Loucy (cell line): ENCODE measurements at regions not wholly inside any gene's neighbourhood (a gene's known extent, or its start where the extent isn't known, plus 50 kb on each side); places are given as distances from the start of the nearest gene placed in this dataset.
A peak's percentile ranks its signal among the peaks of the same experiment; 100 is the strongest.

Source experiments
- H2AFZ ChIP-seq: fragments of 200-600 bp; sonication (generic); 2 replicates; pipeline ENCODE4 v1.6.0; 2016; ENCODE audit warnings: antibody characterized with exemption, mild to moderate bottlenecking, low read length, moderate library complexity
- H3F3A ChIP-seq: fragments of 200-600 bp; 2 replicates; pipeline ENCODE4 v1.6.0; 2016; ENCODE audit warnings: antibody characterized with exemption, low read depth, mild to moderate bottlenecking
- H3K27me3 ChIP-seq: fragments of 200-600 bp; sonication (generic); 2 replicates; pipeline ENCODE4 v1.6.1; 2014; ENCODE audit warnings: low read length, mild to moderate bottlenecking; ENCODE audit not compliant: insufficient read depth, poor library complexity, severe bottlenecking
- H3K36me3 ChIP-seq: fragments of 200-600 bp; sonication (generic); 2 replicates; pipeline ENCODE4 v1.6.1; 2016; ENCODE audit warnings: low read length; ENCODE audit not compliant: insufficient read depth
- H3K4me1 ChIP-seq: fragments of 200-600 bp; sonication (generic); 2 replicates; pipeline ENCODE4 v1.5.1; 2014; ENCODE audit warnings: low read length, mild to moderate bottlenecking; ENCODE audit not compliant: insufficient read depth, poor library complexity, severe bottlenecking
- H3K4me2 ChIP-seq: fragments of 200-600 bp; sonication (generic); 2 replicates; pipeline ENCODE4 v1.6.0; 2014; ENCODE audit warnings: antibody characterized with exemption, low read length, low read depth, mild to moderate bottlenecking; ENCODE audit not compliant: poor library complexity, severe bottlenecking
- H3K4me3 ChIP-seq: fragments of 200-600 bp; sonication (generic); 2 replicates; pipeline ENCODE4 v1.5.1; 2014; ENCODE audit warnings: low read length, mild to moderate bottlenecking, mixed read lengths; ENCODE audit not compliant: poor library complexity, severe bottlenecking
- H3K79me2 ChIP-seq: fragments of 200-600 bp; sonication (generic); 2 replicates; pipeline ENCODE4 v1.6.1; 2014; ENCODE audit warnings: low read length; ENCODE audit not compliant: insufficient read depth
- H3K9ac ChIP-seq: fragments of 200-600 bp; sonication (generic); 2 replicates; pipeline ENCODE4 v1.6.0; 2014; ENCODE audit warnings: mild to moderate bottlenecking, low read depth, low read length, moderate library complexity; ENCODE audit not compliant: poor library complexity, severe bottlenecking
- H3K9me2 ChIP-seq: fragments of 200-600 bp; sonication (generic); replicated peaks from 2 replicates; pipeline ENCODE4 v1.6.1; 2016; ENCODE audit warnings: low read depth, low read length, mixed read lengths
- H3K9me3 ChIP-seq: fragments of 200-600 bp; sonication (generic); 2 replicates; pipeline ENCODE4 v1.6.1; 2014; ENCODE audit warnings: mild to moderate bottlenecking, antibody characterized with exemption, low read length, low read depth; ENCODE audit not compliant: insufficient read depth
- H4K20me1 ChIP-seq: fragments of 200-600 bp; sonication (generic); 2 replicates; pipeline ENCODE4 v1.6.0; 2014; ENCODE audit warnings: antibody characterized with exemption, low read length, mild to moderate bottlenecking; ENCODE audit not compliant: insufficient read depth, poor library complexity, severe bottlenecking
- CTCF ChIP-seq: fragments of 200-600 bp; sonication (generic); conservative IDR thresholded peaks from 2 replicates; pipeline ENCODE4 v1.5.1; 2014; ENCODE audit warnings: mild to moderate bottlenecking, antibody characterized with exemption, low read length
- EZH2phosphoT487 ChIP-seq: fragments of 200-600 bp; IDR thresholded peaks from 2 replicates; pipeline ENCODE4 v1.6.1; 2018; ENCODE audit warnings: antibody characterized with exemption, mild to moderate bottlenecking, moderate library complexity, borderline replicate concordance

GRCh38 chr7:155217634-155218033, 80.0 kb upstream of the INSIG1 start:
- Histone ChIP-seq H3K4me1 (no peaks in the 10 kb centered on the region), H3K36me3 (no peaks in the 10 kb centered on the region), H3K9ac (no peak overlapping the region), H3K79me2 (no peaks in the 10 kb centered on the region), H2AFZ (no peak overlapping the region), H4K20me1 (no peaks in the 10 kb centered on the region), H3K9me3 (no peaks in the 10 kb centered on the region), H3K27me3 (no peaks in the 10 kb centered on the region), H3K4me2 (no peak overlapping the region), H3K4me3 (no peak overlapping the region), H3F3A (no peaks in the 10 kb centered on the region), H3K9me2 (no peaks in the 10 kb centered on the region)
- TF ChIP-seq EZH2phosphoT487 (no peak), CTCF (peak; percentile 39)

- no peak overlapping the region for H3K4me3 ChIP-seq
- no peak overlapping the region for H3K9ac ChIP-seq
- no peak overlapping the region for H2AFZ ChIP-seq
- no peak overlapping the region for H3K4me2 ChIP-seq
- H4K20me1 ChIP-seq, result no peaks in the 10 kb centered on the region
- H3K79me2 ChIP-seq, result no peaks in the 10 kb centered on the region
- H3F3A ChIP-seq, result no peaks in the 10 kb centered on the region
- no peaks in the 10 kb centered on the region for H3K9me3 ChIP-seq
- H3K9me2 ChIP-seq, result no peaks in the 10 kb centered on the region
- TF ChIP-seq EZH2phosphoT487 (no peak), CTCF (no peak)
- H3K4me1 ChIP-seq, result no peaks in the 10 kb centered on the region
- no peaks in the 10 kb centered on the region for H3K27me3 ChIP-seq
- H3K36me3 ChIP-seq, result no peaks in the 10 kb centered on the region
These were observed 79.2 kb upstream of the INSIG1 start for GRCh38 chr7:155218276-155219153.

GRCh38 chr7:155219154-155219531, 78.5 kb upstream of the INSIG1 start:
- TF ChIP-seq CTCF, result no peak
- no peak for TF ChIP-seq EZH2phosphoT487
- no peaks in the 10 kb centered on the region for H3K79me2 ChIP-seq
- H3K9ac ChIP-seq, result no peak overlapping the region
- H4K20me1 ChIP-seq, result no peaks in the 10 kb centered on the region
- no peaks in the 10 kb centered on the region for H3K27me3 ChIP-seq
- H3K4me2 ChIP-seq, result no peak overlapping the region
- no peaks in the 10 kb centered on the region for H3K4me1 ChIP-seq
- H3K36me3 ChIP-seq, result no peaks in the 10 kb centered on the region
- H3K9me3 ChIP-seq, result no peaks in the 10 kb centered on the region
- no peak overlapping the region for H2AFZ ChIP-seq
- no peaks in the 10 kb centered on the region for H3F3A ChIP-seq
- no peak overlapping the region for H3K4me3 ChIP-seq
- H3K9me2 ChIP-seq, result no peaks in the 10 kb centered on the region
